Endothelial cell of umbilical vein (primary cell): ENCODE measurements at regions not wholly inside any gene's neighbourhood (a gene's known extent, or its start where the extent isn't known, plus 50 kb on each side); places are given as distances from the start of the nearest gene placed in this dataset.

Source experiments
- CTCF ChIP-seq, 2 donors: IDR thresholded peaks; 1 replicate in 1 of 2; 2 replicates in 1 of 2; pipeline ENCODE4 v1.5.1; 2011; ENCODE audit warnings: low read length in 2 of 2, mild to moderate bottlenecking in 2 of 2, moderate library complexity in 2 of 2, control low read depth in 1 of 2, inconsistent platforms in 1 of 2, low read depth in 1 of 2; ENCODE audit not compliant: insufficient read depth in 1 of 2; ENCODE audit errors: extremely low read depth in 1 of 2
- EZH2 ChIP-seq: IDR thresholded peaks from 2 replicates; pipeline ENCODE4 v1.6.1; 2012; ENCODE audit warnings: borderline replicate concordance, low read depth, mild to moderate bottlenecking, moderate library complexity, low read length, inconsistent platforms; ENCODE audit not compliant: severe bottlenecking
- FOS ChIP-seq: IDR thresholded peaks from 2 replicates; pipeline ENCODE4 v1.6.1; 2011; ENCODE audit warnings: mild to moderate bottlenecking, low read length, moderate library complexity, borderline replicate concordance; ENCODE audit not compliant: insufficient read depth
- MYC ChIP-seq: IDR thresholded peaks from one replicate; pipeline ENCODE4 v1.6.1; 2011; ENCODE audit warnings: mild to moderate bottlenecking, low read depth, low read length
- POLR2A ChIP-seq: IDR thresholded peaks from 2 replicates; pipeline ENCODE4 v1.6.1; 2012; ENCODE audit warnings: low read depth, mild to moderate bottlenecking, control low read depth, low read length
- POLR2AphosphoS5 ChIP-seq: IDR thresholded peaks from 2 replicates; pipeline ENCODE4 v1.6.1; 2012; ENCODE audit warnings: low read depth, mild to moderate bottlenecking, control low read depth, low read length, moderate library complexity; ENCODE audit not compliant: insufficient read depth
- TF ChIP-seq, protein P1 (sequence below): IDR thresholded peaks from 2 replicates; pipeline ENCODE4 v1.6.1; 2011; ENCODE audit not compliant: insufficient read depth, insufficient read length

GRCh38 chr20:57104113-57104512, 162.3 kb downstream of the BMP7 start:
- no peak for TF ChIP-seq POLR2A
- TF ChIP-seq CTCF (IDR thresholded peaks at IDR 0.05; ENCODE audit: extremely low read depth in 1 of 2, insufficient read depth in 1 of 2, low read depth in 1 of 2, low read length in 2 of 2): no peak
- TF ChIP-seq EZH2: no peak
- TF ChIP-seq, protein P1, sequence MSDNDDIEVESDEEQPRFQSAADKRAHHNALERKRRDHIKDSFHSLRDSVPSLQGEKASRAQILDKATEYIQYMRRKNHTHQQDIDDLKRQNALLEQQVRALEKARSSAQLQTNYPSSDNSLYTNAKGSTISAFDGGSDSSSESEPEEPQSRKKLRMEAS: no peak
- no peak for TF ChIP-seq FOS
- TF ChIP-seq POLR2AphosphoS5: no peak
- no peak for TF ChIP-seq MYC
